ENCODE measurements at regions not wholly inside any gene's neighbourhood (a gene's known extent, or its start where the extent isn't known, plus 50 kb on each side); places are given as distances from the start of the nearest gene placed in this dataset.

- H3K4me3 ChIP-seq (ENCODE audit: low read length in 3 of 3) = no peak overlapping the region
- H3K36me3 ChIP-seq (ENCODE audit: control insufficient read depth in 3 of 3, insufficient read depth in 3 of 3, low read length in 3 of 3) = no peaks in the 10 kb centered on the region
- no peak overlapping the region for H3K9ac ChIP-seq (ENCODE audit: low read depth in 1 of 3, low read length in 3 of 3)
- no peaks in the 10 kb centered on the region for H3K27me3 ChIP-seq (ENCODE audit: control insufficient read depth in 3 of 3, insufficient read depth in 3 of 3, low read length in 3 of 3)
- no peaks in the 10 kb centered on the region for H3K9me3 ChIP-seq (ENCODE audit: control insufficient read depth in 3 of 3, low read length in 3 of 3)
- no peaks in the 10 kb centered on the region for H3K4me1 ChIP-seq (ENCODE audit: control insufficient read depth in 3 of 3, insufficient read depth in 3 of 3, low read length in 3 of 3)
- no peak overlapping the region for H3K27ac ChIP-seq (ENCODE audit: low read depth, low read length)
These were observed 1033.3 kb upstream of the EYS start for GRCh38 chr6:66740346-66740745.

GRCh38 chr6:66735106-66735890 lies 1028.3 kb upstream of the EYS start:
- Histone ChIP-seq H3K9ac (ENCODE audit: low read depth in 1 of 3, low read length in 3 of 3) (no peak overlapping the region), H3K4me3 (ENCODE audit: low read length in 3 of 3) (no peak overlapping the region), H3K9me3 (ENCODE audit: control insufficient read depth in 3 of 3, low read length in 3 of 3) (no peaks in the 10 kb centered on the region), H3K36me3 (ENCODE audit: control insufficient read depth in 3 of 3, insufficient read depth in 3 of 3, low read length in 3 of 3) (no peaks in the 10 kb centered on the region), H3K27me3 (ENCODE audit: control insufficient read depth in 3 of 3, insufficient read depth in 3 of 3, low read length in 3 of 3) (no peaks in the 10 kb centered on the region), H3K4me1 (ENCODE audit: control insufficient read depth in 3 of 3, insufficient read depth in 3 of 3, low read length in 3 of 3) (no peaks in the 10 kb centered on the region), H3K27ac (ENCODE audit: low read depth, low read length) (no peak overlapping the region)

- no peak overlapping the region for H3K9ac ChIP-seq (ENCODE audit: low read depth in 1 of 3, low read length in 3 of 3)
- no peaks in the 10 kb centered on the region for H3K4me1 ChIP-seq (ENCODE audit: control insufficient read depth in 3 of 3, insufficient read depth in 3 of 3, low read length in 3 of 3)
These were observed 1024.3 kb upstream of the EYS start for GRCh38 chr6:66731310-66731709.

GRCh38 chr6:66725670-66726069 lies 1018.6 kb upstream of the EYS start:
- no peaks in the 10 kb centered on the region for H3K27me3 ChIP-seq (ENCODE audit: control insufficient read depth in 3 of 3, insufficient read depth in 3 of 3, low read length in 3 of 3)
- H3K9ac ChIP-seq (ENCODE audit: low read depth in 1 of 3, low read length in 3 of 3) = no peak overlapping the region
- H3K36me3 ChIP-seq (ENCODE audit: control insufficient read depth in 3 of 3, insufficient read depth in 3 of 3, low read length in 3 of 3) = no peaks in the 10 kb centered on the region
- no peak overlapping the region for H3K27ac ChIP-seq (ENCODE audit: low read depth, low read length)
- H3K9me3 ChIP-seq (ENCODE audit: control insufficient read depth in 3 of 3, low read length in 3 of 3) = no peaks in the 10 kb centered on the region
- no peaks in the 10 kb centered on the region for H3K4me1 ChIP-seq (ENCODE audit: control insufficient read depth in 3 of 3, insufficient read depth in 3 of 3, low read length in 3 of 3)
- H3K4me3 ChIP-seq (ENCODE audit: low read length in 3 of 3) = no peak overlapping the region

More at GRCh38 chr6:66731310-66731709, 1024.3 kb upstream of the EYS start:
- H3K4me3 ChIP-seq (ENCODE audit: low read length in 3 of 3) = no peak overlapping the region
- H3K36me3 ChIP-seq (ENCODE audit: control insufficient read depth in 3 of 3, insufficient read depth in 3 of 3, low read length in 3 of 3) = no peaks in the 10 kb centered on the region
- H3K9me3 ChIP-seq (ENCODE audit: control insufficient read depth in 3 of 3, low read length in 3 of 3) = no peaks in the 10 kb centered on the region
- no peaks in the 10 kb centered on the region for H3K27me3 ChIP-seq (ENCODE audit: control insufficient read depth in 3 of 3, insufficient read depth in 3 of 3, low read length in 3 of 3)
- no peak overlapping the region for H3K27ac ChIP-seq (ENCODE audit: low read depth, low read length)

GRCh38 chr6:66717801-66718200 lies 1010.8 kb upstream of the EYS start:
- Histone ChIP-seq H3K9ac (ENCODE audit: low read depth in 1 of 3, low read length in 3 of 3) (no peak overlapping the region), H3K27me3 (ENCODE audit: control insufficient read depth in 3 of 3, insufficient read depth in 3 of 3, low read length in 3 of 3) (no peaks in the 10 kb centered on the region), H3K4me1 (ENCODE audit: control insufficient read depth in 3 of 3, insufficient read depth in 3 of 3, low read length in 3 of 3) (no peaks in the 10 kb centered on the region), H3K27ac (ENCODE audit: low read depth, low read length) (no peak overlapping the region), H3K9me3 (ENCODE audit: control insufficient read depth in 3 of 3, low read length in 3 of 3) (peaks cover 0 to 2% (median 2%) of the 10 kb centered on the region in 3 donors), H3K36me3 (ENCODE audit: control insufficient read depth in 3 of 3, insufficient read depth in 3 of 3, low read length in 3 of 3) (no peaks in the 10 kb centered on the region), H3K4me3 (ENCODE audit: low read length in 3 of 3) (no peak overlapping the region)

- Histone ChIP-seq H3K9ac (ENCODE audit: low read depth in 1 of 3, low read length in 3 of 3) (no peak overlapping the region), H3K4me3 (ENCODE audit: low read length in 3 of 3) (no peak overlapping the region), H3K9me3 (ENCODE audit: control insufficient read depth in 3 of 3, low read length in 3 of 3) (no peaks in the 10 kb centered on the region), H3K4me1 (ENCODE audit: control insufficient read depth in 3 of 3, insufficient read depth in 3 of 3, low read length in 3 of 3) (no peaks in the 10 kb centered on the region), H3K36me3 (ENCODE audit: control insufficient read depth in 3 of 3, insufficient read depth in 3 of 3, low read length in 3 of 3) (no peaks in the 10 kb centered on the region), H3K27me3 (ENCODE audit: control insufficient read depth in 3 of 3, insufficient read depth in 3 of 3, low read length in 3 of 3) (no peaks in the 10 kb centered on the region), H3K27ac (ENCODE audit: low read depth, low read length) (no peak overlapping the region)
These were observed 992.4 kb upstream of the EYS start for GRCh38 chr6:66699385-66699784.

GRCh38 chr6:66689608-66690007 lies 982.6 kb upstream of the EYS start:
- no peaks in the 10 kb centered on the region for H3K36me3 ChIP-seq (ENCODE audit: control insufficient read depth in 3 of 3, insufficient read depth in 3 of 3, low read length in 3 of 3)
- no peaks in the 10 kb centered on the region for H3K9me3 ChIP-seq (ENCODE audit: control insufficient read depth in 3 of 3, low read length in 3 of 3)
- H3K27ac ChIP-seq (ENCODE audit: low read depth, low read length) = no peak overlapping the region
- no peak overlapping the region for H3K4me3 ChIP-seq (ENCODE audit: low read length in 3 of 3)
- H3K27me3 ChIP-seq (ENCODE audit: control insufficient read depth in 3 of 3, insufficient read depth in 3 of 3, low read length in 3 of 3) = no peaks in the 10 kb centered on the region
- H3K4me1 ChIP-seq (ENCODE audit: control insufficient read depth in 3 of 3, insufficient read depth in 3 of 3, low read length in 3 of 3) = no peaks in the 10 kb centered on the region
- no peak overlapping the region for H3K9ac ChIP-seq (ENCODE audit: low read depth in 1 of 3, low read length in 3 of 3)

- H3K27ac ChIP-seq (ENCODE audit: low read depth, low read length) = no peak overlapping the region
- H3K4me3 ChIP-seq (ENCODE audit: low read length in 3 of 3) = no peak overlapping the region
- no peak overlapping the region for H3K9ac ChIP-seq (ENCODE audit: low read depth in 1 of 3, low read length in 3 of 3)
- no peaks in the 10 kb centered on the region for H3K4me1 ChIP-seq (ENCODE audit: control insufficient read depth in 3 of 3, insufficient read depth in 3 of 3, low read length in 3 of 3)
- no peaks in the 10 kb centered on the region for H3K9me3 ChIP-seq (ENCODE audit: control insufficient read depth in 3 of 3, low read length in 3 of 3)
- H3K27me3 ChIP-seq (ENCODE audit: control insufficient read depth in 3 of 3, insufficient read depth in 3 of 3, low read length in 3 of 3) = no peaks in the 10 kb centered on the region
- H3K36me3 ChIP-seq (ENCODE audit: control insufficient read depth in 3 of 3, insufficient read depth in 3 of 3, low read length in 3 of 3) = no peaks in the 10 kb centered on the region
These were observed 980.6 kb upstream of the EYS start for GRCh38 chr6:66687611-66688140.

GRCh38 chr6:66675906-66676305 lies 968.9 kb upstream of the EYS start:
- H3K36me3 ChIP-seq (ENCODE audit: control insufficient read depth in 3 of 3, insufficient read depth in 3 of 3, low read length in 3 of 3) = no peaks in the 10 kb centered on the region
- no peak overlapping the region for H3K27ac ChIP-seq (ENCODE audit: low read depth, low read length)
- no peaks in the 10 kb centered on the region for H3K9me3 ChIP-seq (ENCODE audit: control insufficient read depth in 3 of 3, low read length in 3 of 3)
- no peak overlapping the region for H3K9ac ChIP-seq (ENCODE audit: low read depth in 1 of 3, low read length in 3 of 3)
- no peak overlapping the region for H3K4me3 ChIP-seq (ENCODE audit: low read length in 3 of 3)
- H3K4me1 ChIP-seq (ENCODE audit: control insufficient read depth in 3 of 3, insufficient read depth in 3 of 3, low read length in 3 of 3) = no peaks in the 10 kb centered on the region
- no peaks in the 10 kb centered on the region for H3K27me3 ChIP-seq (ENCODE audit: control insufficient read depth in 3 of 3, insufficient read depth in 3 of 3, low read length in 3 of 3)

- no peaks in the 10 kb centered on the region for H3K4me1 ChIP-seq (ENCODE audit: control insufficient read depth in 3 of 3, insufficient read depth in 3 of 3, low read length in 3 of 3)
- no peaks in the 10 kb centered on the region for H3K27me3 ChIP-seq (ENCODE audit: control insufficient read depth in 3 of 3, insufficient read depth in 3 of 3, low read length in 3 of 3)
- no peaks in the 10 kb centered on the region for H3K9me3 ChIP-seq (ENCODE audit: control insufficient read depth in 3 of 3, low read length in 3 of 3)
- H3K4me3 ChIP-seq (ENCODE audit: low read length in 3 of 3) = no peak overlapping the region
- no peak overlapping the region for H3K27ac ChIP-seq (ENCODE audit: low read depth, low read length)
- H3K36me3 ChIP-seq (ENCODE audit: control insufficient read depth in 3 of 3, insufficient read depth in 3 of 3, low read length in 3 of 3) = no peaks in the 10 kb centered on the region
- H3K9ac ChIP-seq (ENCODE audit: low read depth in 1 of 3, low read length in 3 of 3) = no peak overlapping the region
These were observed 957.1 kb upstream of the EYS start for GRCh38 chr6:66664112-66664511.
